ENCODE measurements at regions not wholly inside any gene's neighbourhood (a gene's known extent, or its start where the extent isn't known, plus 50 kb on each side); places are given as distances from the start of the nearest gene placed in this dataset.

- Histone ChIP-seq H3K36me3 (no peaks in the 10 kb centered on the region), H3K4me3 (ENCODE audit: low read depth, low read length) (no peak overlapping the region), H3K27me3 (ENCODE audit: insufficient read depth, low read depth, severe bottlenecking) (peaks cover 94% of the 10 kb centered on the region), H3K9me3 (ENCODE audit: severe bottlenecking) (peaks cover 6% of the 10 kb centered on the region), H3K27ac (no peak overlapping the region)
- TF ChIP-seq, protein P1, sequence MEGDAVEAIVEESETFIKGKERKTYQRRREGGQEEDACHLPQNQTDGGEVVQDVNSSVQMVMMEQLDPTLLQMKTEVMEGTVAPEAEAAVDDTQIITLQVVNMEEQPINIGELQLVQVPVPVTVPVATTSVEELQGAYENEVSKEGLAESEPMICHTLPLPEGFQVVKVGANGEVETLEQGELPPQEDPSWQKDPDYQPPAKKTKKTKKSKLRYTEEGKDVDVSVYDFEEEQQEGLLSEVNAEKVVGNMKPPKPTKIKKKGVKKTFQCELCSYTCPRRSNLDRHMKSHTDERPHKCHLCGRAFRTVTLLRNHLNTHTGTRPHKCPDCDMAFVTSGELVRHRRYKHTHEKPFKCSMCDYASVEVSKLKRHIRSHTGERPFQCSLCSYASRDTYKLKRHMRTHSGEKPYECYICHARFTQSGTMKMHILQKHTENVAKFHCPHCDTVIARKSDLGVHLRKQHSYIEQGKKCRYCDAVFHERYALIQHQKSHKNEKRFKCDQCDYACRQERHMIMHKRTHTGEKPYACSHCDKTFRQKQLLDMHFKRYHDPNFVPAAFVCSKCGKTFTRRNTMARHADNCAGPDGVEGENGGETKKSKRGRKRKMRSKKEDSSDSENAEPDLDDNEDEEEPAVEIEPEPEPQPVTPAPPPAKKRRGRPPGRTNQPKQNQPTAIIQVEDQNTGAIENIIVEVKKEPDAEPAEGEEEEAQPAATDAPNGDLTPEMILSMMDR (IDR thresholded peaks at IDR 0.05; ENCODE audit: low read depth, low read length): no peak
- DNase-seq: no peak
These were observed 338.4 kb upstream of the SLC14A2 start for GRCh38 chr18:45276878-45277277.

DNA sequence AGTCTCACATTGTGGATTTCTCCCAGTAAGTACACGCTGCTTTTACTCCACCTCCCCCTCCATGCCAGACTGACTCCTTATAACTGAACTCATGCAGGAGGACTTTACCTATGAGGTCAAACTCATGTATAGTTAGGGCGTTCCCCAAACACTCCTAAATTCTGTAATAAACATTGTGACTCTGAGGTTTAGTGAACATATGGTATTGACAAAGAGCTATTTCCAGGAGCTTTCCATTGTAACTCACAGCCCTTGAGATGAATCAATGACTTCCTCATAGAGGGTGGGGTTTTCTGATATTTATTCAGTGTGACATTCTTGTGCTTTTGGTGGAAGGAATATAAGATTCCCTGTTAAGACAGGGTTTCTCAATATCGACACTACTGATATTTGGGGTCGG is 337.4 kb upstream of the SLC14A2 start:
- peaks cover 95% of the 10 kb centered on the region for H3K27me3 ChIP-seq (ENCODE audit: insufficient read depth, low read depth, severe bottlenecking)
- no peaks in the 10 kb centered on the region for H3K36me3 ChIP-seq
- no peak for DNase-seq
- H3K4me3 ChIP-seq (ENCODE audit: low read depth, low read length): no peak overlapping the region
- no peak overlapping the region for H3K27ac ChIP-seq
- TF ChIP-seq, protein P1 (IDR thresholded peaks at IDR 0.05; ENCODE audit: low read depth, low read length): no peak
- H3K9me3 ChIP-seq (ENCODE audit: severe bottlenecking): peaks cover 5% of the 10 kb centered on the region

GRCh38 chr18:45280481-45281276 is 334.6 kb upstream of the SLC14A2 start:
- TF ChIP-seq, protein P1 (IDR thresholded peaks at IDR 0.05; ENCODE audit: low read depth, low read length): no peak

DNA sequence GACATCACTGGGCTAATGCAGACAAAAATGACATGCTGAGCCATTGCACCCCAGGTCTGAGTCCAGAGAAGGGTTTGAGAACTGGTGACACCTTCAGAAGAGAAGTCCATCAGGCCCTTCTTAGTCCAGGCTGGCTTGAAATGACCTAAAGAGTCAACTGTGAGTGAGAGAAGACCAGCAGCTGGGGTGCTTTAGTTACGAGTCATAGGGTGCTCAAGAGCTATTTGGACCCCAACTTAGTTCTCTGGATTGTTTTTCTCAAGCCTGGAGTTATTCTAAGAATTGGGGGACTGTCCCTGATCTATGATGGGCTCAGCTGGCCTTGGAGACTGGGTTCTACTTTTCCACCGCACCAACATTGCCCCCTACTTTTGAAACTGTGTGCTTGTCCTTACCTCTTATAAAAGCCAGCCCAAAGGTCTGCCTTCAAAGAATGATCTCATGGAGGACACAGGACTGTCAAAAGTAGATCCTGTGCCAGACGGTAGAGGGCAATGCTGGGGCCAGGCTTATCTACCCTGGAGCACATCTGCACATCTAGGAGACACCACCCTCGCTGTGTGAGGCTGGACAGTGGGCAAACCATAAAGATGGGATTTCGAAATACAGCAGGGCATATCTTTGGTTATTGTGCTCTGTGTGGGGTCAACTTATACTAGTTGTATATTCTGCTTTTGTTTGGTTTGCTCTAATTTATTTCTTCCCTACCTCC is 333.0 kb upstream of the SLC14A2 start:
- Histone ChIP-seq H3K4me3 (ENCODE audit: low read depth, low read length) (no peak overlapping the region), H3K9me3 (ENCODE audit: severe bottlenecking) (no peaks in the 10 kb centered on the region), H3K27me3 (ENCODE audit: insufficient read depth, low read depth, severe bottlenecking) (peaks cover 90% of the 10 kb centered on the region), H3K36me3 (no peaks in the 10 kb centered on the region), H3K27ac (no peak overlapping the region)
- TF ChIP-seq, protein P1 (IDR thresholded peaks at IDR 0.05; ENCODE audit: low read depth, low read length): 0 out of 2 replicates have a peak, but pooled peaks have one; percentile 35
- no peak for DNase-seq

More at GRCh38 chr18:45280481-45281276, 334.6 kb upstream of the SLC14A2 start:
- Histone ChIP-seq H3K27ac (no peak overlapping the region), H3K9me3 (ENCODE audit: severe bottlenecking) (no peaks in the 10 kb centered on the region), H3K27me3 (ENCODE audit: insufficient read depth, low read depth, severe bottlenecking) (peaks cover 89% of the 10 kb centered on the region), H3K4me3 (ENCODE audit: low read depth, low read length) (no peak overlapping the region), H3K36me3 (no peaks in the 10 kb centered on the region)
- DNase-seq: no peak

DNA sequence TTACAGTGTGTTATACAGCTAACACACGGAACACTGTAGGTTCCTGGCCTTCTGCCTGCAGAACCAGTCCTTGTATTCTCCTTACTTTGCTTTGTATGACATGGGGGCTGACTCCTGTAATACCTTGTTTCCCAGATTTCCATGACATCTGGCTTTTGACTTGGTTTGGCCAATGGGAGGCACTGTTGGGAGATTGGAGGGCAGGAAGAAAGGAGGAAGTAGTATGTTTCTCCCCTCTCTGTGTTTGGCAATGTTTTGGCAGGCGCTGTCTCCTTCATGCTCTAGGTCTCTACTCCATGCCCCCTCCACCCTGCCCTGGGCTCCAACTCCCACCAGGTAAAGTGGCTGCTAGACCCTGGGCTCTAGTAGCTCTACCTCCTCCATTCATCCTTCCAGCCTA is 331.1 kb upstream of the SLC14A2 start:
- no peak overlapping the region for H3K27ac ChIP-seq
- peaks cover 90% of the 10 kb centered on the region for H3K27me3 ChIP-seq (ENCODE audit: insufficient read depth, low read depth, severe bottlenecking)
- H3K36me3 ChIP-seq: no peaks in the 10 kb centered on the region
- no peak overlapping the region for H3K4me3 ChIP-seq (ENCODE audit: low read depth, low read length)
- no peaks in the 10 kb centered on the region for H3K9me3 ChIP-seq (ENCODE audit: severe bottlenecking)
- no peak for DNase-seq
- TF ChIP-seq, protein P1 (IDR thresholded peaks at IDR 0.05; ENCODE audit: low read depth, low read length): 0 out of 2 replicates have a peak, but pooled peaks have one; percentile 9

Data from WERI-Rb-1 (cell line).